GM21825 (cell line): ENCODE measurements at regions not wholly inside any gene's neighbourhood (a gene's known extent, or its start where the extent isn't known, plus 50 kb on each side); places are given as distances from the start of the nearest gene placed in this dataset.
"Not testable (repeated sequence)": the region's sequence is repeated elsewhere in the genome, so short reads cannot be mapped to it uniquely, and the experiment has no call there.

Source experiments
- ATAC-seq: cut with Tn5 transposase; IDR thresholded peaks from one replicate; pipeline ENCODE4 v1.9.1; 2021; ENCODE audit warnings: mild to moderate bottlenecking, moderate library complexity; ENCODE audit not compliant: unreplicated experiment

DNA sequence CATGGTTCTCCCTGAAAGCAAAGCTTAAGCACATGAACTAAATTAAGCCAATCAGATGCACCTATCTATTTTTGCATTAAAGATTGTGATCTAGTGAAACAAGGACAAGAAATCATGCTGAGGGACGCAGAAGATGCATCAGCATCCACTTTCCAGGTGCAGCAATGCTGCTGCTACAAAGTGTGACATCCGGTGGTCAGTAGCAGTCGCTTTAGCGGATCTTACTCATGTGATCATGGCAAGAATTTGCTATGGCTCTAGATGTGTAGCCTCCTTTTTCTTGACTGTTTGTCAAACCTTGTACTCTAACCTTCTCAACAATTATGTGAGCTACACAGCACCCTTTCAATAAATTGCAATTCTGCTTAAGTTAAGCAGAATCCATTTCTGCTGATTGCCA, 126.8 kb upstream of the SMLR1 start:
- ATAC-seq: no peak

DNA sequence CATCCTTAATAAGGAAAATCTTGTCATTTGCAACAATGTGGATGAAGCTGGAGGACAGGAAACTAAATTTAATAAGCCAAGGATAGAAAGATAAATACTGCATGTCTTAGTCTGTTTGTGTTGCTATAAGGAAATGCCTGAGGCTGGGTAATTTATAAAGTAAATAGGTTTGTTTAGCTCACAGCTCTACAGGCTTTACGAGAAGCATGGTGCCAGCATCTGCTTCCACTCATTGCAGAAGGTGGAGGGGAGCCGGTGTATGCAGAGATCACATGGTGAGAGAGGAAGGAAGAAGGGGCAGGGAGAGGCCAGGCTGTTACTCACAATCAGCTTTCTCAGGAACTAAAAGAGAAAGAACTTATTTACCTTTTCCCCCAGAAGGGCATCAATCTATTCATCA, 118.9 kb upstream of the SMLR1 start:
- no peak for ATAC-seq

DNA sequence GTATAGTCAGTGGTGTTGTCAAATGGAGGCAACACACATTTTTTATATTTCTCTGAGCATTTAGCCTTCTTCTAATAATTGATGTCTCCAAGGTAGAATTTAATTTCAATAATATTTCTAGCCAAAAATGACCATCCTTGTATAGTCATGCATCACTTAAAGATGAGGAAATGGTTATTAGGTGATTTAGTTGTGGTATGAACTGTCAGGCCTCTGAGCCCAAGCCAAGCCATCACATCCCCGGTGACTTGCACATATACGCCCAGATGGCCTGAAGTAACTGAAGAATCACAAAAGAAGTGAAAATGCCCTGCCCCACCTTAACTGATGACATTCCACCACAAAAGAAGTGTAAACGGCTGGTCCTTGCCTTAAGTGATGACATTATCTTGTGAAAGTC, 115.6 kb upstream of the SMLR1 start:
- not testable (repeated sequence) for ATAC-seq

DNA sequence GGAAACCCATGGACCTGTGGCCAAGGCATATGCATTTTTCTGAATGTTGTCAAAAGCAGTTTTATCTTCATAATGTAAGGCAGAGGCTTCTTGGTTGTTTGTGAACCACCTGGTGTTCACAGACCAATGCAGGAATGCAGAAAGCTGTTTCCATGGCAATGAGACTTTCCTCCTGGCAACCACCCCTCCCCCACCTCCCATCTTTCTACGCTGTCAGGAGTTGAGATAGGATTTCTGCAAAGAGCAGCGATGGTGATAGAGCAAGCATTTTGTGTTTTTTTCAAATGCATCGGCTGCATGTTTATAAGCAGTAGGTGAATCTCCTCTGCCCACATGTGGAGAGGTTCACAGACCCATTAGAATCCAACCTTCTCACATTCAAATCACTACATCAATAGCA, 114.1 kb upstream of the SMLR1 start:
- no peak for ATAC-seq

DNA sequence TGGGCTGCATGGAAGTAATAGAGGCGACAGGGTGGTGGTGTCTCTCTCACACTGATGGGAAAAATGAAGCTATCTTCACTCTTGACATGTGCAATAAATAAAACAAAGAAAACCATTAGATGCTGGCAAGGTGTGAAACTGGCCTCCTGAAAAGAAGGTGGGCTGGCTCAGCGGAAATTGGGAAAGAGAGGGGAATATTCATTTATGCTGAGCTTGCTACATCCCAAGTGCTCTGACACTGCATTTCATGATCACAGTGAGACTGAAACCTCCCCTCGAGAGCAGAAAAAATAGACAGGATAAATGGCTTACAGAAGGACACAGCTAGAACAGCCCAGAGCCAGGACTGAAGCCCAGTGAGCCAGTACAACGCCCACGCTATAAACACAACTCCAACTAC, 112.1 kb upstream of the SMLR1 start:
- no peak for ATAC-seq

DNA sequence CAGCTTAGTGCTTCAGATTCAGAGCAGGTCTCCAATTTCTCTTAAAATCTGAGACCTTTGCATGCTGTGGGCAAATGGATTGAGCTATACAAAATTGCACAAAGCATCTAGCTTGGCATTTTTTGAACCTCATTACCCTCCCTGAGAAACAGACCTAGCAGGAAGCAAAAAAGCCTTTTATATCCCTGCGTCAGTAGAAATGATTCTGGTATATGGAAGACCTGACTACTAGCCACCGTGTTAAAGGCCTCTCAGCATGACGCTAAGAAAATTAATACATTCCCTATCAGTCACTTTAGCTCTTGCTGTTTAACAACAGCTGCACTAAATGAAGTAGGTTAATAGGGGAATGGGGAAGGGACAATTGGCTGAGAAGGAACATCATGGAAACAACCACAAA, 110.7 kb upstream of the SMLR1 start:
- no peak for ATAC-seq

DNA sequence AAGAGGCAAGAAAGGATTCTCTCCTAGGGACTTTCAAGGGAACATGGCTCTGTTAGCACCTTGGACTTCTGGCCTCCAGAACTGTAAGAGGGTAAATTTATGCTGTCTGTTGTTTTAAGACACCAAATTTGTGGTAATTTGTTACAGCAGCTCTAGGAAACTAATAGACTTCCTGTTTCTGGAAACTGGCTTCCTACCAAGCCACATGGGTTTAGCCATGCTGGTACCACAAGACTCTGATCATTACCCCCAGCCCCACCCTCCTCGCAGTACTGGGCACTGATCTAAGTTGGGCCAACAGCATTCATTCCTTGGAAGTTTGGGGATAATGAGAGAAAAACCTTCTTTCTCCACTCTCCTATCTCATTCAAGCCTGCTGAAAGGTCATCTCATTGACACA, 109.5 kb upstream of the SMLR1 start:
- ATAC-seq: no peak

DNA sequence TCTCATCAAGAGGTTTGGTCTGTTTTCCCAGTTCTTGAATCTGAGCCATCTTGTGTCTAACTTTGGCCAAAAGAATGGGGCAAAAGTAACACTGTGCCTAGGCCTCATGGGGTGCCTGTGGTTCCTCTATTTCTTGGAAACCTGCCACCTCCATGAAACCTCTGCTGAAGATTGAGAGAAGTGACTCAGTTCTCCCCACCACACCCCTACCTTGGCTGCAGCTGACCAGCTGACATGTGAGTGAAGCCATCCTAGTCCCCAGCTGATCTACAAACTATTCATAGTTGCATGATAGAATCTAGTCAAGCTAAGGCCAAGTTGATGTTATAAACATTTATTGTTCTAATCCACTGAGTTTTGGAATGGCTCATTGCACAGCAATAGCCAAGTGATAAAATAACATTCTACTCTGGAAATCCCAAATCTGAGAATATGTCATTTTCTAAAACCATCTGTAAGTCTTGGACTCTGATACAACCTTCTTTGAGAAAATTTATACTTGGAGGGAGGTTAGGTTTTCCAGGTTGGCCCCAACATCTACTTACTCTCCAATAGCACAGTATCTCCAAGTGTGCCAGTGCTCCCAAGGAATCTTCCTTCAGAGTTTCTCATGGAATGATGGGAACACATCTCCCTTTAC, 107.0 kb upstream of the SMLR1 start:
- ATAC-seq: no peak

DNA sequence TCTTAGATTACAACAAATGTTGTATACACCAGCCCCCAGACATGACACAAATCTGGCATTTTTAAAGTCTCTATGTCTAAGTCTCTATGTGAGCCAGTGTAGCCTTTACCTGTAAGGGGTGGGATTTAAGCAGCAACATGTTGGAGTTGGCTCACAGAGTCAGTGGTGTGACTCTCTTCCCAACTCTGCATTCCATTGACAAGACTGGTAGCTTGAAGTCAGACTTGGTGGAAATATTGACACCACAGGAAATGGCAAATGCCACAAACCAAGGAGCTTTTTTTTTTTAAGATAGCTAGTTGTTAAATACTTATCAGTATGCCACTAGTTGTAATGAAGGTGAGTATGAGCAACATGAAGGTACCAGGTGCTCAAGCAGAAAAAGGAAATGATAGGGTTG, 103.1 kb upstream of the SMLR1 start:
- ATAC-seq: no peak

DNA sequence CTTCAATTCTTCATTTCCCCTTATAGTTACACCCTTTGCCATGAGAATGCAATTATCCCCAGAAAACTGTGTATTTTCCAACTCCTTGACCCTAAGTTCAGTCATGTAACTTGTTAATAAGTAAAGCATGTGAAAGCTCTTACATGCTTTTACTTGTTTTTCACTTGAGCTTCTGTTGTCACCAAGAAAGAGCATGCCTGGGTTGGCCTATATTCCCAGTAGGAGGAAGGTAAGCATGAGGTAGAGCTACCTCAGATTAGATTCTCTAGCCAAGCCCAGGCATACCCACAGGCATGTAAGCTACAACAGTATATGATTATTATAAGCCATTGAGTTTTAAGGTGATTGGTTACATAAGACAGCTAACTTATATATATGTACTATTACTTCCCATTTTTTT, 101.7 kb upstream of the SMLR1 start:
- ATAC-seq: no peak

DNA sequence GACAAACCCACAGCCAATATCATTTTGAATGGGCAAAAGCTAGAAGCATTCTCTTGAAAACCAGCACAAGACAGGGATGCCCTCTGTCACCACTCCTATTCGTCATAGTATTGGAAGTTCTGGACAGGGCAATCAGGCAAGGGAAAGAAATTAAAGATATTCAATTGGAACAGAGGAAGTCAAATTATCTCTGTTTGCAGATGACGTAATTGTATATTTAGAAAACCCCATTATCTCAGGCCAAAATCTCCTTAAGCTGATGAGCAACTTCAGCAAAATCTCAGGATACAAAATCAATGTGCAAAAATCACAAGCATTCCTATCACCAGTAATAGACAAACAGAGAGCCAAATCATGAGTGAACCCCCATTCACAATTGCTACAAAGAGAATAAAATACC, 99.1 kb upstream of the SMLR1 start:
- ATAC-seq: not testable (repeated sequence)

DNA sequence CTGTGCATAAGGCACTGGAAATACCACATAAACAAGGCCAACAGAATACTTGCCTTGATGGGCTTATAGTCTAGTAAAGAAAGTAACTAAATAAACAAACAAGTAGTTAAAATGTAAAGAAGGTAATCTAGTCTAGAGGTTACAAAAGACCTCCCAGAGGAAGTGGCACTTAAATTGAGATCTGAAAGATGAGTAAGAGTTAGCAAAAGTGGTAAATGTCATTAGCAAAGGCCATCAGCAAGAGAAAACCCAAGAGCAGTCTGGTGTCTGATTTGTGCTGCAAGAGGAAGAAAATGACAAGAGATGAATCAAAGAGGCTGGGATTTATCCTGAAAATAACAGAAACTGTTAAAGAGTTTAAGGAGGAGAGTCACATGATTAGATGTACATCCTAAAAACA, 96.6 kb upstream of the SMLR1 start:
- no peak for ATAC-seq

DNA sequence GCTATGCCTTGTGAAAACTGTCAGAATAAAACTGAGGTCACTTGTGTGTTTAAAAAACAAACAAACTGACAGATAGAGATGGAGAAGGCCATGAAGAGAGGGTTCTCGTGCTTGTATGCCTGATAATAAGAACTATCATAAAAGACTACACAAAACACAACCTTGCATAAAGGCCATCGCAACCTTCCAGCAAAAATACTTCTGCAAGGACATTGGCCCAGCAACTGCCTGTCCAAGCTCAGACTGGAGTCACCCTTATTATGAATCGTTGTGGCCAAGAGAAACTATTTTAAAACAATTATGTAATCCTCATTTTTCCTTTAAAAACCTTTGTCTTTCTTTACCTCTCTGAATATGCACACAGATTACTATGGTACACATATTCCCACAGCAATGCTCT, 93.0 kb upstream of the SMLR1 start:
- no peak for ATAC-seq

DNA sequence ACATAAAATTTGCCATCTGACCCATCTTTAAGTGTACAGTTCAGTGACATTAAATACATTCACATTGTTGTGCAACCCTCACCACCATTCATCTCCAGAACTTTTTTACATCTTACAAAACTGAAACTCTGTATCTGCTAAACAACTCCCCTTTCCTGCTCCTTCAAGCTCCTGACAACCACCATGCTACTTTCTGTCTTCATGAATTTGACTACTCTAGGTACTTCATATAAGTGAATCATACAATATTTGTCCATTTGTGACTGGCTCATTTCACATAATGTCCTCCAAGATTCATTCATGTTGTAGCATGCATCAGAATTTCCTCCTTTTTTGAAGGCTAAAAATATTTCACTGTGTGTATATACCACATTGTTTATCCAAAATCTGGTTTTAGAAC, 86.9 kb upstream of the SMLR1 start:
- no peak for ATAC-seq

DNA sequence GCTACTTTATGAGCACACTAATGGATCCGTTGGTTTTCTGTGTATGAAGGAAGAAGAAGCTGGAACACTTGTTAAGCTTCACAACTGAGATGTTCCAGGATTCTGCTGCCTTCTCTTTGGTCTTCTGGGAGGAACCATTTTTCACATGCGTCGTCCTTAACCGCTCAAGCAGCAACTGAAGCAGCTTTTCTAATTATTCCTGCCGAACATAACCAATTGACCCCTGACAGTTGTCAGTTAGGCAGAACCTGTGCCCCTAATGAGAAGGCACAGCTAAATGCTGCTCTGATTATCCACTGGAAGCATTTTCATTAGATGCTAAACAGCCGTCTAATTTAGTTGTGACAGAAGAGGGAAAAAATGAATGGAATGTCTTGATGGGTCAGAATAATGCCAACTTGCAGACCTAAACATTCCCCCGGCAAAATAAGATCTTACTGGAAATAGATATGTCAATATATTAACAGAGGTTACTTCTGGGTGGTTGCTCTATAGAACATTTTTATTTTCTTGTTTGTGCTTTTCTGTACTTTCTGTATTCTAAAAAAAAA, 85.0 kb upstream of the SMLR1 start:
- no peak for ATAC-seq

DNA sequence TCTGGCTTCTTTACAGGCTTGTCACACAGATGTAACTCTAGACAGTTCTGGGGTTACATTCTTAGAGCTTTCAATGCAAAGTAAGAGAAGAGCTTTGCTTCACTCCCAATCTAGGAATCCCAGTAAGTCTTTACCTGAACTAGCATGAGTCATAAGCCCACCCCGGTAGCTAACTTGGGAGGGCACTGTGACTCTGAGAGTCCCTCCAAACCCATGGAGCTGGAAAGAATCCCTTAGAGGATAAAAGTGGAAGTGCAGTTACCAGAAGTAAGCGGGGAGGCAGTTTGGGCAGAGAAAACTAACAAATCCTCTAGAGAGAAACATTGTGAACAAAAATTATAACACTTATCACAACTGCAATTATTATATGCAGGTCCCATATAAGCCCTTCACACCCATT, 84.0 kb upstream of the SMLR1 start:
- no peak for ATAC-seq

DNA sequence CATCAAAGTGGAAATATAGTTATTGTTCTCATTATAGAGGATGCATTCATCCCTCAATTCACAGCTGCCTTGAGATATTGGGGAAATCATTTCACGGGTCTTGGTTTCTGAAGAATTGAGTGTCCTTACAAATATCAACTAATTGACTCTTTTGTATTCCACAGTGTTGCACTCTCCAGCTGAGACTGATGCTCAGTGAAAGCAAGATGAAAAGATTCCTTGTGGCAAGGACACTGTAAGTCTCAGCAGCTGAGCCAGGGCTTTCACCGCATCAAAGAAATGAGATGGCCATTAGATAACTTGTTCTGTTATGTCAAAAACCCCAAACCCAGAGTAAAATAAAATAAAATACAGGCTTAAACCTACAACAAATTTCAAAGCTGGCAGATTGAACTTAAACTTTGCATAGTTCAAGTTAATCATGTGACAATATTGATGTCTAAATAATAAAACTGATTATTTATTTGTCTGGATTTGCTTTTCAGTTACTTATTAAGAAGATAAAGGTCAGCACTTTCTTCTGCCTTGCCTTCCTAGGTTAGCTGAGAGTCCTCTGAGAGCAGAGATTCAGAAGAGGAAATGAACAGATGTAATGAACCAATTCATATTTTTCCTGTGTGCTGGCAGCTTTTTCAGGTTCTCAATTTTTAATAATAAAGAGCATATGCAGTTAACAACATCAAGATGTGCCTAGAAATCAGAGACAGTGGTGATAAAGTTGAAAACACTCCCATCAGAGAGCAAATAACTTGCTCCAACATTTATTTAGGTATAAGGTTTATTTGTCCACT, 82.4 kb upstream of the SMLR1 start:
- no peak for ATAC-seq

DNA sequence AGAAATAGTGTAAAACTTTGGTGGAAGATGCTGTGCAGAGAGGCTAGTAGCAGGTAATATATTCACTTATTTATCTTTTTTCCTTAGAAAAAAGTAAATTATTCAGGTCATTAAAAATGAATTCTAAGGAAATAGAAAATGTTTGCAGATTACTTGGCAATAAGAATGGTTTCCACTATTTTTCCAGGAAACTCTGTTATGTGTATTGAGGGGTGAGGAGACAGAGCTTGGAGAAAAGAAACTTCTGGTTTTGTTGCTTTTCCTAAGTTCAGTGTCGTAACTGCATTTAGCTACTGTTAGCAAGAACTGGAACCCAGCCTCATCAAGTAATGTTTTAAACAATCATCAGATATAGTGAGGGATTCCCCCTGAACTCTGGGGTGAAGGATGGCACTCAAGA, 79.2 kb upstream of the SMLR1 start:
- no peak for ATAC-seq

DNA sequence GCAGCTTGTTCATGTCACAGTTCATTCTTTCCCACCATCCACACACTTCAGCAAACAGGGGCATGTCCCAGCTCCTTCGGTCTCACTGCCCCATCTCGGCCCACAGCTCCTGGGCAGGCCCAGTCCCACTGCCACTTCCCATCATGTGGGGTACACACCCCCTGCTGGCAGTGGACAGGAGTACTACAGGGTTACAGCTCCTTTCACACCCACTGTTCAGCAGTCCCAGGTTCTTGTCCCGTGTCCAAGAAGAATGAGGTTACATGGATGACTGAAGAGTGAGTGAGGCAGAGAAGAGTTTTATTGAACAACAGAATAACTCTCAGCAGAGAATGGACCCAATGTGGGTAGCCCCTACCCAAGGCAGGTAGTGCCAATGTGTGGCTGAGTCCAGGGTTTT, 77.8 kb upstream of the SMLR1 start:
- no peak for ATAC-seq

DNA sequence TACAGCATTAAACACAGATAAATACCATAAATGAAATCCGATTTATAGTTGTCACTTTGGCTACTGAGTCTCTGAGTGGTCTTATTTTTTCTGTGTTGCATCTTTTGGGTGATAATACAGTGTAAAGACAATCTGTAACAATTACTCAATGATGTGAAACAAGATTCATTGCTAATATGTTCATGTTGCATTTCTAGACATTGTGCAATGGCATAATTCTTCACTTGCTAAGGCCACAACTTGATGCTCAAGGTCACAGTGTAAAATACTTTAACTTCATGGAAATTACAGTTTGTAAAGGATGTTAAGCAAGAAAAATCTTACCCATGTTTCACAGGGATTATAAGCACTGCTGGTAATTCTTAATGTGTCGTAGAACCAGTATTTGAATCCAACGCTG, 74.9 kb upstream of the SMLR1 start:
- no peak for ATAC-seq

DNA sequence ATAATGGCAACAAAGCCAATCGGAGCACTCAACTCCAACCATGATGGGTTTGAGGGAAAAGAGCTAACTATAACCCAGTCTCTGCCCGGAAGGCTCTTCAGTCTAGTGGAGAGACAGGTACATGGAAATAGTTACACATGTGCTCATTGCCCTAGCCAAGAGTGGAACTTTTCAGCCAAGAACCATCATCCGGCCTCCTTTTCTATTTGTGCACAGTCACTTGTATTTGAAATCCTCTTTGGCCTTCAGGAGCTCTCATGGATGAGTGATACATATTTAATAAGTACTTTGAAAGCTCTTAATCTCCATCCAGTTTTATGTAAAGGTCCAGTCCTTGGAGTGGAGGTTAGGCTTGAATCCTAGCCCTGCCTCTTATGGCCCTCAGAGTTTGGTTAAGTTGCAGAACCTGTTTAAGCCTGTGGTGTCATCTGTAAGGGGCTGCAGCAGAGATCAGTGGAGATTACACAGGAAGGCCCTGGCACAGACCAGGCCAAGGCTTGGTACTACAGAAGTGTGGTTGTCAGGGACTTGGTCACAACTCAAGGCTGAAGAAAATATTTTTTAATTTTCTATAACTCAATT, 72.3 kb upstream of the SMLR1 start:
- ATAC-seq: no peak

DNA sequence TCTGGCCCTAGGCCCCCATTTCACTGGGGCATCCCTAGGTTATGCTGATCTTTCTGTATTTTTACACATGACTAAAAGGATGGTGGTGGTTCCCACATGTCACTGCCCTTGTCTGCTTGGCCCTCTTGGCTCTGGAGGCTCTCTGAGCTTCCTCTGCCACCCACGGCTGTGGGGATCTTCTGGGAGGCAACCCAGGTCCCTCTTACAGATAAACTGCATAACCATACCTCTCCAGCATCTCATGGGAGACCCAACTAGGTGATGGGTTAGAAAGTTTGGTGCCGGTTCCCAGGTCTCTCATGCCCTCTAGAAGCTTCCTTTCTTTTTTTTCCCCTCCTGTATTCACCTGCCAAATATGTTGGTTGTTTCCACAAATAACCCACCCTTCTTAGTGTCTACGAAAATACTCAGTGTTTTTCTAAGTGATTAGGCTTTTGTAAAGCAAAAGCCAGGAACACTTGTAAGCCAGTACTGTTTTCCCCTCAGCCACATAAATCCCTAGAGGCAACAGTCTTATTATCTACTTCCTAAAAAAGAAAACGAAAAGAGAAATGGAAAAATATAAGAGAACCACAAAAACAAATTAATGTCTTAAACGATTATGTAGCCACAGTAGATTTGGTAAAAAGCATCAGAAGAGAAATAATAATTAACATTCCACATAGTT, 71.7 kb upstream of the SMLR1 start:
- ATAC-seq: no peak
